CD4-positive, alpha-beta T cell treated with Interferon gamma for 1 hour (primary cell): ENCODE measurements at regions not wholly inside any gene's neighbourhood (a gene's known extent, or its start where the extent isn't known, plus 50 kb on each side); places are given as distances from the start of the nearest gene placed in this dataset.

ENCODE experiments used
- DNase-seq: peaks from one replicate; pipeline ENCODE4 v3.0.0-alpha.2; 2020

DNA sequence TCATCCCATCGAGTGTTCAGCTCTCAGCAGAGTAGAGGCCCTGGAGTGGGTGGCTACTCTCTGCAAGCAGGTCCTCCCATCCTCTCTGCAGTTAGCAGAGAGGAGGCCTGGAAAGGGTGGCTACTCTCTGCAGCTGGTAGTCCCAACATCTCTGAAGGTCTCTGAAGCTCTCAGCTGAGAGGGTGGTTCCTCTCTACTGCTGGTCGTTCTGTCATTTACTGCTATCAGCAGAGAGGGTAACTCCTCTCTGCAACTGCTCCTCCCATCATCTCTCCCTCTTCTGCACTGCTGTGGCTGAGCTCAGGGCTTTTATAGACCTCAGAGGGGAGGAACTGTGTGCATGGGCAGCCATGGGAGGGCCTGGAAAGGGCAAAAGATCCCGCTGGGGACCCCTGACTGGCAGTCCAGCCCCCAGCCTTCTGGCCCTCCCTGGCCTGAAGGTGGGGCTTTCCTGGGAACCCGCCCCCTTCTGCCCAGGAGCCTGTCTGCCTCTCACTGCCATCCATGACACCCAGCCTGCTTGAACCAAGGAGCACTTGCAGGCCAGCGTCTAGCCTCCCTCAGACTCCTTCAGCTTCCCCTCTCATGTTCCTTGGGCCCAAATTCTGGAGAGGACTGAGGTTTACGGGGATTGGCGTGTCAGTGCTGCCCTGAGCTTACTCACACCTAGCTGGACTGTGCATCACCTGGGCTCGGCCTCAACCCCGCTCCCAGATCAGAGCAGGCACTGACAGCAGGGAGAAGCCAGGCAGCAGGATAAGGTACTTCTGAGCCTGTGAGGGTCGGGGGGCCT is 898.3 kb upstream of the NEGR1 start:
- no peak for DNase-seq

DNA sequence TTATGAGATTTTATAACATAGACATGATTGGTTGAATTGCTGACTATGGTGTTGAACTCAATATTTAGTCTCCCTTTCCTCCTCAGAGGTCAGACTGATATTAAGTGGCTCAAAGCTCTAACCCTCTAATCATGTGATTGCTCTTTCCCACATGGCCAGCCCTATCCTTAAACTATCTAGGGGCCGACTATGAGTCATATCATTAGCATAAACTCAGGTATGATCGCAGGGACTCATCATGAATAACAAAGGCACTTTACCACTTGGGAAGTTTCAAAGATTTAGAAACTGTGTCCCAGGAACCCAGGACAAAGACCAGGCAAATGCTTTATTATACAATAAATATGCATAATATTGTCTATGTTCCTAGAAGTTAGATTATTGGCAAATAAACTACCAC is 894.6 kb upstream of the NEGR1 start:
- no peak for DNase-seq

DNA sequence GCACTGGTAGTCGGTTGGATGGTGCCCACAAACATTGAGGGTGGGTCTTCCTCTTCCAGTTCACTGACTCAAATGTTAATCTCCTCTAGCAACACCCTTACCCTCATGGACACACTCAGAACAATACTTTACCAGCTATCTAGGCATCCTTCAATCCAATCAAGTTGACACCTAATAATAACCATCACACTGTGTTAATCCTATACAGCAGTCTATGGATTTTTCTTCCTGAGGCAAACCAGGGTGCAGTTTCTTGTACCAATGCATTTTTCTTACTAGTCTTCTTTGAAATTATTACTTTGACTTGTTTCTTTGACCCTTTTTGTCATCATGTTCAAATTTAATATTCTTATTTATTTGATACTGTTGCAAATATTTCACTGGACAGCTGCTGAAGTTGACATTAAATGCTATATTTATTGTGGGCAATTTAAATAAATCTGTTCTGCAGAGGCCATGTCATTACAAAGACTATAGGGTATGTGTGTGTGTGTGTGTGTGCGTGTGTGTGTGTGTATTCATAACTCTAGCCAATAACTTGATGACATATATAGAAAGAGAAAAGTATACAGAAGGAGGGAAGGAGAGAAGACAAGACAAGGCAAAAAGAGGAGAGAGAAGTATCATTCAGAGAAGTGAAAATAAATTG is 884.8 kb upstream of the NEGR1 start:
- no peak for DNase-seq

DNA sequence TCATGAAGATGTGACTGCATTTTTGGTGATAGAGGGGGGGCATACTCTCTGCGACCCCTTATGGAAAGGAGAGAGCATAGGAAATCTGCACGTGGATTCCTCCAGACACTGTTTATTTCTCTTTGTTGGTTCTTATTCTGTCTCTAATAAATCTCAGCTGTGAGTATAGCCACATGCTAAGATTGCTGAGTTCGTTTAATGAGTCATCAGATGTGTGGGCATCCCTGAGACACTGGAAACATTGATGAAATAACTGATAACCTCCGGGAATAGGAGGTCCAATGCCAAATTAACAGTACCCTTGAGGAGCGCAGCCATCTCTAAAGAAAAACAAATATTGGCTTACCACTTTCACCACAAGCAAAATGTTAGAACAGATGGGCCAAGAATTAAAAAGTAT is 880.2 kb upstream of the NEGR1 start:
- DNase-seq = no peak

DNA sequence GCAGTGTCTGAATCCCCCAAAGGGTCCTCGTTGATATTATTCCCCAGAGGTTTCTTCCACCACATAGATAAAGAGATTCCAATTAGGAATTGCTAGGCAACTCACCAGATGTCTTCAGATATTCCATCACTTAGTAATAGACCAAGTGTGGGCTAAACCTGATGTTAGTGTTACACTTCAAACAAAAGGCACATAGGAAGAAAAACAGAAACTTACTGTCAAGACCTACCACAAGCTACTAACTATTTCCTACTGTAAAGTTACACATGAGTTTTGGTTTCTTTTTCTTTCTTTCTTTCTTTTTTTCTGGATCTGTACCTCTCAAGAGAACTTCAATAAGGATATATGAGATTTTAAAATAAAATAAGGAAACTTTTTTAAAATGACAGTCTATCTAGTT is 879.1 kb upstream of the NEGR1 start:
- no peak for DNase-seq

DNA sequence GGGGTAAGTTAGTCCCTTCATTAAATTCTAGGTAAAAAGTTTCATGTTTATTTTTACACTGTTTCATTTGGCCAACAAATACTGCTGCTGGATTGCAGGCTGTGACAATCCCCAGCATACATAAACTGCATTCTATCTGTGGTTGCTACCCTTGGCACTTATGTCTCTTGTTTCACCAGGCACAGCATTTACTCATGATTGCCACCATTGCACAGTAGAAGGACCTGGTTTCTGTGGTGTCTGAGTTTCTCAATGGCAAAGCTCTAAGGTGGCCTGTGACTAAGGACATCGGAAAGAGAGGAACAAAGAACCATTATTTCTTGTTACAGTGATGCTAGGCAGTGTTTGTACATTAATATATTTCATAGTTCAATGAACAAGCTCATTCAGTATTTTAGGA is 878.4 kb upstream of the NEGR1 start:
- no peak for DNase-seq

DNA sequence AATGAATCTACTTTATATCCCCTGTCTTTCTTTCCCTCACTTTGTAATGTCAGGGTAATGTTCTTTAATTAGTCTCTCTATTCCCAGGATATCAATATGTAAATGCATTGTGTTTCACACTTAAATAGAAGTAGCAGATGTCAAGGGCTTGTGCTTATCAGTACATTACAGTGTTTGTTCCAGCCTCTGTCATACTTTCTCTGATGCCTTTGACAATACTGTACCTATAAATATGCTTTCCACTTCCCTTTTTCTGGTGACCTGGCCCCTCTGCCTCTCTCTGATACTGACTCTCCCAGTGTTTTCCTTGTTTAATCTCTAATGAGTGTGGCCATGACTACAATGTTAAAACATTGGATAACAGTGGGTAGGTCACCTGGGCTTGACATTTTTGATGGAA is 862.0 kb upstream of the NEGR1 start:
- no peak for DNase-seq

DNA sequence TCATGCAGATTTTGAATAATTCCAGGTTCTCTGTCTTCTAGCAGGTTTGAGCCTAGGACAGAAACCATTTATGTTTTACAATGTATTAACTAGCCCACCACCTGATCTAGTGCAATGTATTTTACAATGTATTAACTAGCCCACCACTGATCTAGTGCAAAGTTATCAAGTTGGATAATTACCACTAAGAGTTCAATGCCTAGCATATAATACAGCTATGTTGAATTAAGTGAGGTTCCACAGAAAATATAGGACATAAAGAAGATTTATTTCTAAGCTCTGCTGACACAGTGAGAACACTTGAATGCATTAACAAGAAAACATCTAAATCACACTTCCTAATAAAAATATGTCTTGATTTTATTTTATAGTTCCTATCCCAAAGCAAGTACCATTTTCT is 854.6 kb upstream of the NEGR1 start:
- no peak for DNase-seq

DNA sequence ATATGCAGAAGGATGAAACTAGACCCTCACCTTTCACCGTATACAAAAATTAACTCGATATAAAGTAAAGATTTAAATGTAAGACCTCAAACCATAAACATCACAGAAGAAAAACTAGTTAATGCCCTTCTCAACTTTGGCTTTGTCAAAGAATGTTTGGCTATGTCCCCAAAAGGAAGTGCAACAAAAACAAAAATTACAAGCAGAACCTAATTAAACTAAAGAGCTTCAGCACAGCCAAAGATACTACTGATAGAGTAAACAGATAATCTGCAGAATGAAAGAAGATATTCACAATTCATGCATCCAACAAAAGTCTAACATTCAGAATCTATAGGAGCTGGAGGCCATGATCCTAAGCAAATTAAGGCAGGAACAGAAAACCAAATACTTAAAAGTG is 824.6 kb upstream of the NEGR1 start:
- no peak for DNase-seq

DNA sequence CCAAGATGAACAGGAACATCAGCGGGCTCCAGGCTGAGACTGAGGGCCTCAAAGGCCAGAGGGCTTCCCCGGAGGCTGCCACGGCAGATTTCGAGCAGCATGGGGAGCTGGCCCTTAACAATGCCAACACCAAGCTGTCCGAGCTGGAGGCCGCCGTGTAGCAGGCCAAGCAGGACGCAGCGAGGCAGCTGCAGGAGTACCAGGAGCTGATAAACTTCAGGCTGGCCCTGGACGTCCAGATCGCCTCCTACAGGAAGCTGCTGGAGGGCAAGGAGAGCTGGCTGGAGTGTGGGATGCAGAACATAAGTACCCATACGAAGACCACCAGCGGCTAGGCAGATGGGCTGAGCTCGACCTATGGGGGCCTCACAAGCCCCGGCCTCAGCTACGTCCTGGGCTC is 823.4 kb upstream of the NEGR1 start:
- DNase-seq = no peak

DNA sequence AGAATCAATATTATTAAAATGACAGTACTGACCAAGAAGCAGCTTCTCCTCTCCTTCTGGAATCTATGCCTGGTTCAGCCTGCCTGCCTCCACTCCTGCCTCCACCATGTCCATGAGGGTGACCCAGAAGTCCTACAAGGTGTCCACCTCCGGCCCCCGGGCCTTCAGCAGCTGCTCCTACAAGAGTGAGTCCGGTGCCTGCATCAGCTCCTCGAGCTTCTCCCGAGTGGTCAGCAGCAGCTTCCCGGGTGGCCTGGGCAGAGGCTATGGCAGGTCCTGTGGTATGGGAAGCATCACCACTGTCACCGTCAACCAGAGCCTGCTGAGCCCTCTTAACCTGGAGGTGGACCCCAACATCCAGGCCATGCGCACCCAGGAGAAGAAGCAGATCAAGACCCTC is 822.4 kb upstream of the NEGR1 start:
- DNase-seq = no peak

DNA sequence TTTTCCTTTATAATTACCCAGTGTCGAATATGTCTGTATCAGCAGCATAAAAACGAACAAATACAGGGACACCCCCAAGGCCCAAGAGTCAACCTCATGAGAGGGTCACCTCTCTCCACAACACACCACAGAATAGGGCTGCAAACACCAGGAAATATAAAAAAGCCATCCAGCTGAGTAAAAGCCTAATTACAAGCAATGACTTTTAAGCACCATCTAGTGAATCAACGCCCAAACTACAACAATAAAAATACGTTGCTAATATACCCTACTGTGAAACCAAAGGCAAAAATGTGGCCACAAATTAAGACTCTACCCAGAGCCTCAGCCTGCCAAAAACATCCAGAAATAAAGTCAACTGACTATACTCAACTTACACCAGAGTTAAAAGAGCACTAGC is 817.9 kb upstream of the NEGR1 start:
- no peak for DNase-seq

DNA sequence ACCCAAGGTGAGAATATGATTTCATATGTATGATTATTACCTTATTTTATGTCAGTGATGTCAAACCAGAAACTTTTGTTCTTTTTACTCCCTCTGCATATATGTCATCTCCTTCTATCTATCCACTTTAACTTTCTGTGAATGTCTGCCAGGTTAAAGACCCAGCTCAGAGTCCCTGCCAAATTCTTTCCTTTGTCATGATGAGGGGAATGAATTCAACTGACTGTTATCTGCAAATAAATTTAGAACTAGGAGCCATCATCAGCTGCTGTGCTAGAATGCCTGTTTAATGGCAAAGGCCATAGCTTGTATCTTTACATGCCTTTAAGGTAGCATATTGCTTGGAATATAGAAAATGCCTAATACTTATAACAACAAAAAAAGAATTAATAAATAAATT is 815.6 kb upstream of the NEGR1 start:
- no peak for DNase-seq

DNA sequence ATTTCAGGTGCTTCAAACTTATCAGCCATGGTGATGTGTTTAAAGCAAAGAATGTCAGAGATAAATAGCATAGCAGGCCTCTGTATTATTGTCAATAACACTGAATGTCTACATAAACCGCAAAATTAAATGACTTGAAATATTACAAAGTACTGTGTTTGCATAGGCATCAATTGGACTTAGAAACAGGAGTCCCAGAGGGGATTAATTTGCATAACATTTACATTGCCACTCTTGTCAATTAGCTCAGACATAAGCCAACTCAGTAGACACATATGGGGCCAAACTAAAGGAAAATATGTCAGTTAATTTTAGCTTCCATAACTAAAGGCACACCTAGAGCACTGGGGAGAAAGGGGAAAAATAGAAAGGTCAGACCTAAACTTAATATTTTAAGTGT is 814.5 kb upstream of the NEGR1 start:
- no peak for DNase-seq

DNA sequence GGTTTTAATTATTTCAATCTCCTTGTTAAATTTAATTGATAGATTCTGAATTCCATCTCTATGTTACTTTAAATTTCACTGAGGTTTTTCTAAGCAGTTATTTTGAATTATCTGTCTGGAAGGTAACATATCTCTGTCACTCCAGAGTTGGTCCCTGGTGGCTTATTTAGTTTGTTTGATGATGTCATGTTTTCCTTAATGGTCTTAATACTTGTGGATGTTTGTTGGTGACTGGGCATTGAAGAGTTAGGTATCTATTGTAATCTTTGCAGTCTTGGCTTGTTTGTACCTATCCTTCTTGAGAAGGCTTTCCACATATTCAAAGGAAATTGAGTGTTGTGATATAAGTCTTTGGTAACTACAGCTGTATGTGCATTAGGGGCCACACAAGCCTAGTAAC is 810.0 kb upstream of the NEGR1 start:
- no peak for DNase-seq

DNA sequence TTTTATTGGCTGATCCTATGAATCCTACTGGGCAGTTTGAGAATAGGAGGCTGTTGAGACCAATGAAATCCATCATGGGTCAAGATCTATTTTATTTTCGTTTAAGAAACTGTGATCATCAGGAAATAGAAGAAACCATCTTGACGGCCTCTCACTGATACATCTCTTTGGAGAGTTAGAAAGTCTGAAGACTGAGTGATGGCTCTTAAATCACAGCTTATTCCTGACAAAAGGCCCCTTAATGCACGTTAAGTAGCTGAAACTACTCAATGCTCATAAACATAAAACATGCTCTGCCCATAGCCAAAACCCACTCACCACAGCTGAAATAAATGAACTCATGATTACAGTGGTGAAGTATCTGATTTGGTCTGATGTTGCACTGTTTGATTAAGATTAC is 784.5 kb upstream of the NEGR1 start:
- DNase-seq = no peak

DNA sequence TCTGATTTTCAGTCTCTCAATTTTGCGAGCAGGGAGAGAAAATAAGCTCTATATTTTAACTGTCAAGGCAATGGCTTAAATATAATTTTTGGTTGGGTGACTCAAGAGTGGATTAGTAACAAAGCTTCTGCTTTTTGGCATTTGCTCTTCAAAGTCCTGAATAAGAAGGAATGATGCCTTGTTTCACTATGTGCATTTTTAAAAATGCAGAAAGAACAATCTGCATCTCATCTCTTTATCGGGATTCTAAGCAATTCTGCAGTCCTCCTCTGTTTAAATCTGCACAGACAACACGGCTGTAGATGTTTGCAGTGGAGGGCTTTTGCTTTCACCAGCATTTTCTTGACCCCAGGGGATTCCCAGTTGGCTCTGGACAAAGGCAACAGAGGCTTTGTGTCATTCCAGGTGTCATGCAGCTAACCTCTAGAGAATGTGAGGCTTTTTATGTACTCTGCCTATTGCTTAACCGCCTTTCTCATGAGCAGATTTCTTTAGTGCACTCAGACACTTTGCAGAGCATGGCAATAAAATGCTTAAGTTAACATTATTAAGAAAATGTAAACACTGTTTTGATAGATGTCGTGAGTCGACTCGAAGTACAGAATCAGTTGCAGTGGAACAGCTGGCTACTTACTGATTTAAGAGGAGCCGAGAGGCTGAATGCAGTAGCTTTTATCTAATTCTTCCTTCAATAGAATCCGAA is 783.2 kb upstream of the NEGR1 start:
- no peak for DNase-seq

DNA sequence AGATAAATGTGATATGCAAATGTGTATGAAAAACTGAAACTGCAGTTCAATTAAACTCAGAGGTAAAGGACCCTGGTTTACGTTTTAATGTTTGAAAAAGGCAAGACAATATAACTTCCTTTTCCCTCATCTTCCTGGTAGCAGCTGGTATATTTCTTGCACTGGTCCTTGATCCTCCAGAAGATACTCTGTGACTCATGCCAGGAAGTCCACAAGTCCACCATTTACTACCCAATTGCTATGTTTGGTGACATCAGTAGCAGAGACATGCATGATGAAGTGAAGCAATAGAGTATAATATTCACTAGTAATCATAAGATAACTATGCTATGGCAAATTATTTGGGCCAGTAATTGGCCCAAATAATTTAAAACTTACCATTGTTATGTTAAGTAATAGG is 774.5 kb upstream of the NEGR1 start:
- DNase-seq = no peak

DNA sequence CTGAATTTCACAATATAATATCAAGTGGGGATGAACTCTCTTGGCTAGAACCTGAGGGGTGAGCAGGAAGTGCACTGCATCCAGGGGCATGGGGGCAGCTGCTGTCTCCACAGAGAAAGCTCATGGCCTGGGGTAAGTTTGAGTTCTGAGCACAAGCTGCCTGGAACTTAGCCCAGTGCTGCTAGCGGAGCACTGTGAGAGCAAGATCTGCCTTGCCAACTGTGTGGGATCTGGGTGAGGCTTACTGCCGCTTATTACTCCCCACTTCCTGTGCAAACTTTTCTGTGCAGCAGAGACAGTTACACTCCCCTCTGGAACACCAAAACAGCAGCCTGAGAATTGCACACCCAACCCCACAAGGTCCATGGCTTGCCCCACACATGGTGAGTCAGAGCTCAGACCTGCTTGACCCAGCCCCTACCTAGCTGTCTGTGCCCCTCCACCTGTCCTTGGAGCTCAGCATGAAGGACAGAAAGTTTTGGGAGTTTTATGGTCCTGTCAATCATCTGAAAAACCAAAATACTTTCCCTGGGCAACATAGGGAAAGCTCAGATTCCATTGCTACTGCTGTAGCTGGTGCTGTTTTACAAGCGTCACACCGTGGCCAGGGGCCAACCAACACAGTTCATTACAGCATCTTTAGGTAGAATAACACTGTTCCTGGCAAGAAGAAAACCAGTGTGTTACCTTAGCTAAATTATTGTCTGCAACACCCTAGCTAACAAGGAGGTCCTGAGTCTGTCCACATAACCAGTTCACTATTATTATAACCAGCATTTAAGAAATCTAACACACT is 762.1 kb upstream of the NEGR1 start:
- DNase-seq = no peak

DNA sequence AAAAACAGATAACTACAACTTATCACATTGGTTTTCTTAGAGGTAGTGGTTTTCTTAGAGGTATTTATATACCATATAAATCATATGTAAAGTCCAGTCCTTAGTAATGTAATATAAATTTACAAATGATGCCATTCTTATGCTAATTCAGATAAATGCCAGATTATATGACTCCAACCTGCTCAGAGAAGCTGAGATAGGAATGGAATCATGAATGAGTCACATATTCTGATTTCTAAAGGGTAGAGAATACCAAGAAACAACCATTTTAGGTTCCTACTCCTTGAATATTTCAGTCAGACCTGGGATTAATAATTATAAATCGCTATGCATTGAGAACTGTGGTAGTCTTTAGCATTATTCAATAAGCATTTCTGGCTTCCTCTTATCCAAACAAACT is 760.1 kb upstream of the NEGR1 start:
- DNase-seq = no peak

DNA sequence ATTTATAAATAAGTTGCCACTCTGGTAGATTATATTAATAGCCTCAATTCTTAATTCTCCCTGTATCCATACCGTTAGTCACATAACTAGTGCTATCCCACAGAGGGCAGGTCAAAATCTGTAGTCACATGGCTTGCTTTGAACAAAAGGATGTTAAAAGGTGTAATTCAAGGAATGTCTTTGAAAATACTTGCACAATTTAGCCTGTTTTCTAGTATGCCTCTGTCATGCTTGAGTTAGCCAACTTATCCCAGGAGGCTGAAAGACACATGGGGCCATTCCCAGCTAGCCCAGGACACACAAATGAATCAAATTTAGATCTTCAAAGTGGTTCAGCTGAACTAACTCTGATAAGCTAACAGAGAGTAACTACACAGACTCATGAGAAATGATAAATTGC is 758.5 kb upstream of the NEGR1 start:
- no peak for DNase-seq

DNA sequence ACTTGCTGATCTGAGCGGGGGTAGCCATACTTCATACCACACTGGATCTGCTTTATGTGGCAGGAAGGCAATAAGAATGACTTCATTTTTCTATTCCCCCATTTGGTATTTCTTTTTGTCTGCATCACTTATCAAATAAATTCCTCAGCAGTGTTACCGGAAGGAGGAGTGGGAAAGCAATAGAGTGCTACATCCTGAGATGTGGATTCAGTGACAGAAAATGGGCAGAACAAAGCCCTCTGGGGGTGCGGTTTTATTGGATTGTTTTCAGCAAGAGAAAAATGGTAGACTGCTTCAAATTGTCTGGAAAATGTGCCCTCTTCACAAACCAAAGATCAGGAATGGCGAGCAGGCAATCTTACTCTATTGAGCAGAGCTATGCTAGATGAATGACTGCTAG is 751.9 kb upstream of the NEGR1 start:
- DNase-seq = no peak

DNA sequence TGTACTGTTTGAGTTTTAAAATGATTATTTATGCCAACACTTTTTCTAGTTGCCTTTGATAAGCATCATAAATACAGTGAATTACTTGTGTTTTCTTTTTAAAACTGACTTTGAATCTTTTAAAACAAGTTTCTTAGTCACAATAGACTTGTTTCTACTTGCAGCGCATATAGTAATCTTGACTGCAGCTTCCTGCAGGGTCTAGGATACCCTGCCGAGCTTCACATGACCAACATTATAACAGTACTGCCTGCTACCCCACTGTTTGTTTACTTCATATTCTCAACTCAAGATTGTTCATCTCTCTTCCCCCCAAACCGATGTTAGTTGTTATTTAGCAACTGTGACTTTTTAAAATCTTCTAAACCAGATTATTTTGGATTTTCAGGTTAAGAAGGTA is 751.3 kb upstream of the NEGR1 start:
- DNase-seq = no peak

DNA sequence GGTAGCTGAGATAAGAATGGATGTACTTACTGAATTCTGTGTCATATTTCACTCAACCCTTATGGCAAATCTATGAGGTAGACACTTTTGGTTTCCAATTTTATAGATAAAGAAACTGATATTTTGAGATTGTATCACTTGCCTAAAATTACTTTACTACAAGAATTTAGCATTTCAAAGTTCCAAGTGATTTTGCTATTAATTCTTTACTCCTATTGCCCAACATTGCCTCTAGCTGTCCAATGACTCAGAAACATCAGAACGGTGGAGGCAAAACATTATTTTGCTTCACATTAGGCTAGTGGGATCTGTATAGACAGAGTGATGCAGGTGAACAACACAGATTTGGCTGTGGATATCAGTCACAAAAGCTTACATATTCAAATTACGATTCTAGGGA is 747.2 kb upstream of the NEGR1 start:
- DNase-seq = no peak
